H9 (cell line): ENCODE measurements at regions not wholly inside any gene's neighbourhood (a gene's known extent, or its start where the extent isn't known, plus 50 kb on each side); places are given as distances from the start of the nearest gene placed in this dataset.

Experiments
- DNase-seq: peaks from one replicate; pipeline ENCODE4 v3.0.0-alpha.2; 2017
- H2AFZ ChIP-seq: one replicate; pipeline ENCODE4 v1.6.1; 2013; ENCODE audit warnings: mild to moderate bottlenecking, low read length, control low read depth, moderate library complexity
- H2AK5ac ChIP-seq: 2 replicates; pipeline ENCODE4 v1.6.1; 2013; ENCODE audit warnings: low read length, control low read depth, mixed read lengths; ENCODE audit not compliant: insufficient read length
- H2BK120ac ChIP-seq: one replicate; pipeline ENCODE4 v1.6.1; 2013; ENCODE audit warnings: low read depth, mild to moderate bottlenecking, low read length, control low read depth, inconsistent platforms; ENCODE audit not compliant: poor library complexity, severe bottlenecking
- H2BK12ac ChIP-seq: 2 replicates; pipeline ENCODE4 v1.6.1; 2013; ENCODE audit warnings: low read length, control low read depth, mixed read lengths, low read depth; ENCODE audit not compliant: insufficient read length
- H2BK15ac ChIP-seq: 2 replicates; pipeline ENCODE4 v1.6.1; 2013; ENCODE audit warnings: low read depth, low read length, control low read depth
- H2BK20ac ChIP-seq: one replicate; pipeline ENCODE4 v1.6.1; 2013; ENCODE audit warnings: low read depth, mild to moderate bottlenecking, low read length, control low read depth, inconsistent platforms; ENCODE audit not compliant: poor library complexity, severe bottlenecking
- H2BK5ac ChIP-seq: 2 replicates; pipeline ENCODE4 v1.6.1; 2013; ENCODE audit warnings: low read length, control low read depth, mixed read lengths; ENCODE audit not compliant: insufficient read length
- H3K14ac ChIP-seq: 2 replicates; pipeline ENCODE4 v1.6.1; 2013; ENCODE audit warnings: low read length, control low read depth; ENCODE audit not compliant: insufficient read depth
- H3K18ac ChIP-seq: 2 replicates; pipeline ENCODE4 v1.6.1; 2013; ENCODE audit warnings: low read depth, mild to moderate bottlenecking, mixed read lengths, low read length, control low read depth; ENCODE audit not compliant: insufficient read length
- H3K23ac ChIP-seq: 2 replicates; pipeline ENCODE4 v1.6.1; 2013; ENCODE audit warnings: low read length, control low read depth, mixed read lengths, low read depth; ENCODE audit not compliant: insufficient read length
- H3K23me2 ChIP-seq: 2 replicates; pipeline ENCODE4 v1.6.1; 2013; ENCODE audit warnings: low read depth, mild to moderate bottlenecking, mixed read lengths, low read length, control low read depth; ENCODE audit not compliant: insufficient read length, poor library complexity, severe bottlenecking
- H3K27ac ChIP-seq: 2 replicates; pipeline ENCODE4 v1.5.1; 2013; ENCODE audit warnings: low read length, control low read depth, mixed read lengths, low read depth; ENCODE audit not compliant: insufficient read length
- H3K27me3 ChIP-seq: 2 replicates; pipeline ENCODE4 v1.6.1; 2013; ENCODE audit warnings: low read length, control low read depth, inconsistent platforms; ENCODE audit not compliant: insufficient read depth
- H3K4ac ChIP-seq: 2 replicates; pipeline ENCODE4 v1.6.1; 2013; ENCODE audit warnings: low read depth, mild to moderate bottlenecking, control low read depth, inconsistent platforms, low read length, moderate library complexity
- H3K4me1 ChIP-seq: 2 replicates; pipeline ENCODE4 v1.6.1; 2013; ENCODE audit warnings: low read length, control low read depth, inconsistent platforms; ENCODE audit not compliant: insufficient read depth
- H3K4me2 ChIP-seq: 2 replicates; pipeline ENCODE4 v1.6.1; 2013; ENCODE audit warnings: low read length, control low read depth, mixed read lengths; ENCODE audit not compliant: insufficient read length, insufficient read depth
- H3K56ac ChIP-seq: 2 replicates; pipeline ENCODE4 v1.6.1; 2013; ENCODE audit warnings: low read depth, mild to moderate bottlenecking, mixed read lengths, low read length, control low read depth; ENCODE audit not compliant: insufficient read length
- H3K79me1 ChIP-seq: 2 replicates; pipeline ENCODE4 v1.6.1; 2013; ENCODE audit warnings: low read depth, mild to moderate bottlenecking, moderate library complexity, low read length, control low read depth, inconsistent platforms; ENCODE audit not compliant: insufficient read depth, poor library complexity, severe bottlenecking
- H3K79me2 ChIP-seq: 2 replicates; pipeline ENCODE4 v1.6.1; 2013; ENCODE audit warnings: low read length, control low read depth, inconsistent platforms; ENCODE audit not compliant: insufficient read depth
- H3K9ac ChIP-seq: 2 replicates; pipeline ENCODE4 v1.6.1; 2013; ENCODE audit warnings: low read length, control low read depth, mixed read lengths; ENCODE audit not compliant: insufficient read length; ENCODE audit errors: extremely low read depth
- H3K9me3 ChIP-seq: one replicate; pipeline ENCODE4 v1.6.1; 2013; ENCODE audit warnings: low read depth, low read length, inconsistent platforms; ENCODE audit not compliant: control insufficient read depth
- H3T11ph ChIP-seq: one replicate; pipeline ENCODE4 v1.6.1; 2013; ENCODE audit warnings: mild to moderate bottlenecking, low read length, control low read depth, inconsistent platforms
- H4K20me1 ChIP-seq: one replicate; pipeline ENCODE4 v1.6.1; 2013; ENCODE audit not compliant: control insufficient read depth, insufficient read length, insufficient read depth
- H4K5ac ChIP-seq: 2 replicates; pipeline ENCODE4 v1.6.1; 2013; ENCODE audit warnings: low read depth, mild to moderate bottlenecking, mixed read lengths, low read length, control low read depth; ENCODE audit not compliant: insufficient read length
- H4K8ac ChIP-seq: replicated peaks from 2 replicates; pipeline ENCODE4 v1.6.1; 2013; ENCODE audit warnings: low read length, control low read depth, mixed read lengths, low read depth; ENCODE audit not compliant: insufficient read length
- H4K91ac ChIP-seq: 2 replicates; pipeline ENCODE4 v1.6.1; 2013; ENCODE audit warnings: low read depth, mild to moderate bottlenecking, moderate library complexity, mixed read lengths, low read length, control low read depth; ENCODE audit not compliant: insufficient read length
- H3K27ac Mint-ChIP-seq, 3 experiments: 2 replicates in 2 of 3; 3 replicates in 1 of 3; pipeline ENCODE4 v1.8.0; 2020 to 2021; ENCODE audit warnings: mixed read lengths in 3 of 3, mild to moderate bottlenecking in 1 of 3, moderate library complexity in 1 of 3
- H3K27me3 Mint-ChIP-seq: 2 replicates; pipeline ENCODE4 v1.8.0; 2021; ENCODE audit warnings: low read depth, mild to moderate bottlenecking, moderate library complexity, mixed read lengths
- H3K36me3 Mint-ChIP-seq, 3 experiments: 2 replicates in 2 of 3; 3 replicates in 1 of 3; pipeline ENCODE4 v1.8.0; 2020 to 2021; ENCODE audit warnings: low read depth in 3 of 3, mixed read lengths in 3 of 3; ENCODE audit not compliant: insufficient read depth in 1 of 3
- H3K4me1 Mint-ChIP-seq, 2 experiments: 2 replicates each; pipeline ENCODE4 v1.8.0; 2020; ENCODE audit warnings: mixed read lengths in 2 of 2
- H3K4me3 Mint-ChIP-seq, 2 experiments: 2 replicates in 1 of 2; 3 replicates in 1 of 2; pipeline ENCODE4 v1.8.0; 2020 to 2021; ENCODE audit warnings: mild to moderate bottlenecking in 2 of 2, mixed read lengths in 2 of 2, moderate library complexity in 1 of 2
- H3K9me3 Mint-ChIP-seq, 2 experiments: 2 replicates in 1 of 2; 3 replicates in 1 of 2; pipeline ENCODE4 v1.8.0; 2020; ENCODE audit warnings: mild to moderate bottlenecking in 2 of 2, mixed read lengths in 2 of 2, moderate library complexity in 1 of 2
- WGBS: extraction: QIAGEN DNeasy Blood & Tissue Kit; methylation state at CpG from one replicate; pipeline ENCODE4 v1.1.7; 2013; ENCODE audit warnings: missing lambda C conversion rate, low lambda C conversion rate, mixed read lengths; ENCODE audit not compliant: insufficient read length; ENCODE audit errors: extremely low coverage; 5-methylcytosine and 5-hydroxymethylcytosine counted together
- TF ChIP-seq, protein P1 (sequence below): fragments of 200-600 bp; sonication (generic); conservative IDR thresholded peaks from 3 replicates; pipeline ENCODE4 v1.8.0; 2021; ENCODE audit warnings: antibody characterized with exemption, mild to moderate bottlenecking

DNA sequence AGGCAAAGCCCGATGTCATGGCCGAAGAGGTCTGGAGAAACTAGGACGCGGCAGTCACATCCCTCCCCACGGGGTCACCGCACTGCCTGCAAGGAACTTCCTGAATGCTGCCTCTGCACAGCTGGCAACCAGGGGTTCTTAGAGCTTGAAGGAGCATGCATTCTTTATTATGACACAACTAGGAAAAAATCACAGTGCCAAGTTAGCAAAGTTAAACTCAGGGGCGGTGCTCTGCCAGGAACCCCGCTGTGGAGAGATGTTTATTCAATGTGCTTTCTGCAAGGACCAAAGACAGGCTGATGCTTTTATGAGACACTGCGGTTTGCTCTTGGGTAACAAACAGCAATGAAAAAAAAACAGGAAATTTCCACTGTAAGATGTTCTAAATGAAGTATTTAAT lies 287.3 kb upstream of the FOXQ1 start:
- Histone ChIP-seq H2BK120ac (no peak overlapping the region), H3K4me1 (peaks cover 2% of the 10 kb centered on the region; the same call in 1 of the 2 replicates), H4K8ac (no peak overlapping the region), H3K14ac (no peak overlapping the region), H2BK15ac (no peak overlapping the region), H3K27me3 (no peaks in the 10 kb centered on the region), H3K4me2 (no peak overlapping the region), H2BK20ac (no peak overlapping the region), H3K9me3 (no peaks in the 10 kb centered on the region), H3K27ac (no peak overlapping the region), H3T11ph (no peak overlapping the region), H4K20me1 (no peaks in the 10 kb centered on the region), H3K9ac (no peak overlapping the region), H2AFZ (no peak overlapping the region), H2AK5ac (no peak overlapping the region), H2BK12ac (no peak overlapping the region), H3K79me2 (no peaks in the 10 kb centered on the region), H3K23ac (no peak overlapping the region), H4K5ac (no peak overlapping the region), H2BK5ac (no peak overlapping the region), H3K56ac (no peak overlapping the region), H3K79me1 (no peaks in the 10 kb centered on the region), H4K91ac (no peak overlapping the region), H3K18ac (no peak overlapping the region), H3K4ac (no peak overlapping the region), H3K23me2 (no peaks in the 10 kb centered on the region)
- TF ChIP-seq, protein P1, sequence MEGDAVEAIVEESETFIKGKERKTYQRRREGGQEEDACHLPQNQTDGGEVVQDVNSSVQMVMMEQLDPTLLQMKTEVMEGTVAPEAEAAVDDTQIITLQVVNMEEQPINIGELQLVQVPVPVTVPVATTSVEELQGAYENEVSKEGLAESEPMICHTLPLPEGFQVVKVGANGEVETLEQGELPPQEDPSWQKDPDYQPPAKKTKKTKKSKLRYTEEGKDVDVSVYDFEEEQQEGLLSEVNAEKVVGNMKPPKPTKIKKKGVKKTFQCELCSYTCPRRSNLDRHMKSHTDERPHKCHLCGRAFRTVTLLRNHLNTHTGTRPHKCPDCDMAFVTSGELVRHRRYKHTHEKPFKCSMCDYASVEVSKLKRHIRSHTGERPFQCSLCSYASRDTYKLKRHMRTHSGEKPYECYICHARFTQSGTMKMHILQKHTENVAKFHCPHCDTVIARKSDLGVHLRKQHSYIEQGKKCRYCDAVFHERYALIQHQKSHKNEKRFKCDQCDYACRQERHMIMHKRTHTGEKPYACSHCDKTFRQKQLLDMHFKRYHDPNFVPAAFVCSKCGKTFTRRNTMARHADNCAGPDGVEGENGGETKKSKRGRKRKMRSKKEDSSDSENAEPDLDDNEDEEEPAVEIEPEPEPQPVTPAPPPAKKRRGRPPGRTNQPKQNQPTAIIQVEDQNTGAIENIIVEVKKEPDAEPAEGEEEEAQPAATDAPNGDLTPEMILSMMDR, result no peak
- Mint-ChIP-seq H3K9me3 (peaks cover 5 to 17% of the 10 kb centered on the region in 2 experiments; a peak in 4 of 5 replicates), H3K27ac (no peak overlapping the region), H3K4me3 (no peak overlapping the region), H3K36me3 (peaks cover 2 to 8% (median 4%) of the 10 kb centered on the region in 3 experiments; a peak in 5 of 7 replicates), H3K27me3 (peaks cover 41% of the 10 kb centered on the region), H3K4me1 (peaks cover 21 to 35% of the 10 kb centered on the region in 2 experiments)
- no CpG with 5 or more reads among the region's 9 CpGs for WGBS
- no peak for DNase-seq
